ENCODE measurements at regions not wholly inside any gene's neighbourhood (a gene's known extent, or its start where the extent isn't known, plus 50 kb on each side); places are given as distances from the start of the nearest gene placed in this dataset.
"Not testable (repeated sequence)": the region's sequence is repeated elsewhere in the genome, so short reads cannot be mapped to it uniquely, and the experiment has no call there.

DNA sequence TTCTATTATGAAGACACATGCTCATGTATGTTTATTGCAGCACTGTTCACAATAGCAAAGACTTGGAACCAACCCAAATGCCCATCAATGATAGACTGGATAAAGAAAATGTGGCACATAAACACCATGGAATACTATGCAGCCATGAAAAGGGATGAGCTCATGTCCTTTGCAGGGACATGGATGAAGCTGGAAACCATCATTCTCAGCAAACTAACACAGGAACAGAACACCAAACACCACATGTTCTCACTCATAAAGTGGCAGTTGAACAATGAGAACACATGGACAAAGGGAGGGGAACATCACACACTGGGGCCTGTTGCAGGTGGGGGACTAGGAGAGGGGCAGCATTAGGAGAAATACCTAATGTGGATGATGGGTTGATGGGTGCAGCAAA is 77.9 kb upstream of the BCHE start:
- intact Hi-C loops (cut with micrococcal nuclease; ENCODE audit: unreplicated experiment); H3K27me3 ChIP-seq (ENCODE audit: control insufficient read depth in 1 of 2, insufficient read depth in 2 of 2, low read length in 2 of 2); H4K20me1 ChIP-seq (ENCODE audit: insufficient read depth, low read length); H3K9ac ChIP-seq (ENCODE audit: insufficient read depth, low read depth, low read length); H3K4me1 ChIP-seq (ENCODE audit: insufficient read depth, low read length); ATAC-seq; H2AFZ ChIP-seq (ENCODE audit: low read length); H3K4me3 ChIP-seq (replicated peaks in 1 of 3; ENCODE audit: insufficient read depth in 1 of 3, low read depth in 2 of 3, low read length in 3 of 3); in situ Hi-C loops (cut with HindIII; ENCODE audit: extremely low pct_ligation_motif_present, low pct_unique_long_range_greater_than_20kb); CTCF ChIA-PET (ENCODE audit: low intra/inter-chr PET ratio, low total read pairs); POLR2A ChIA-PET; H3K79me2 ChIP-seq (ENCODE audit: insufficient read depth, low read length); BruUV-seq (replicated peaks); DNase-seq (ENCODE audit: low spot score); FAIRE-seq; H3K27ac ChIP-seq (ENCODE audit: extremely low read length, insufficient read depth, low read length); H3K9me3 ChIP-seq (ENCODE audit: low read length); H3K4me2 ChIP-seq (ENCODE audit: low read depth, low read length); H3K36me3 ChIP-seq (replicated peaks in 1 of 2; ENCODE audit: control insufficient read depth in 1 of 2, insufficient read depth in 2 of 2, low read length in 2 of 2): not testable (repeated sequence)
- TF ChIP-seq, protein P1, sequence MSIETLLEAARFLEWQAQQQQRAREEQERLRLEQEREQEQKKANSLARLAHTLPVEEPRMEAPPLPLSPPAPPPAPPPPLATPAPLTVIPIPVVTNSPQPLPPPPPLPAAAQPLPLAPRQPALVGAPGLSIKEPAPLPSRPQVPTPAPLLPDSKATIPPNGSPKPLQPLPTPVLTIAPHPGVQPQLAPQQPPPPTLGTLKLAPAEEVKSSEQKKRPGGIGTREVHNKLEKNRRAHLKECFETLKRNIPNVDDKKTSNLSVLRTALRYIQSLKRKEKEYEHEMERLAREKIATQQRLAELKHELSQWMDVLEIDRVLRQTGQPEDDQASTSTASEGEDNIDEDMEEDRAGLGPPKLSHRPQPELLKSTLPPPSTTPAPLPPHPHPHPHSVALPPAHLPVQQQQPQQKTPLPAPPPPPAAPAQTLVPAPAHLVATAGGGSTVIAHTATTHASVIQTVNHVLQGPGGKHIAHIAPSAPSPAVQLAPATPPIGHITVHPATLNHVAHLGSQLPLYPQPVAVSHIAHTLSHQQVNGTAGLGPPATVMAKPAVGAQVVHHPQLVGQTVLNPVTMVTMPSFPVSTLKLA (IDR thresholded peaks at IDR 0.05) = peak; percentile 74

DNA sequence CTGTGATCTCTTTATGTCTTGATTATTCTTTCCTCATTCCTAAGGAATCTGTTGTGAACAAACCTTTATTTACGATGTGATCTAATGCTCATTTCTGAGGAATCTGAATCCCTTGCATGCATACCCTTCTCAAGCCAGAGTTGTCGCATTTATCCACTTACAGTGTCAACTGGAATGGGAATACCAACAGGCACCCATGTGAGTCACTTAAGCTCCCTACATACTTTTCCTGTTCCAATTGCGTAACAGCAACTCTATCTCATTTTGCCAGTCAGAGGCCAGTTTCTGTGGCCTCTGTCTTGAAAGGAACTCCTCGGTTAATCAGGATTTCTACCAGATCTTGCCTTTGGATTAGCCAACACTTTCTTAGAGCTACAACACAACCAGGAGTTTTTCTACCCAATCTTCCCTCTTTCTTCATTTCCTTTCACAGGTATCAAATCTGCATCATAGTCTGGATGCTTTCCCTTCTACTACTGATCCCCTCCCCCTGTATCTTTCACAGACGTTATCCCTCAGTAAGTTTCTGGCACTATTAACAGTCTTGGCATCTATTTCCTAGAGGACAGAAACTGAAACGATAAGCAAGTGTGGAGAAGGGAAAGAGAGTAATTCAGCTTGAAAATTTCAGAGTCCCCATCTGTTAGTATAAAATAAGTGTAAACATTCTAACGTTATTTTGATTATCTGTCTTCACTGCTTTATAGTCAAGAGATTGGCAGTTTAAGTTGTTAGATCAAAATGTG is 66.8 kb upstream of the BCHE start:
- Histone ChIP-seq H3K4me2 (ENCODE audit: low read depth, low read length) (no peak overlapping the region), H3K27ac (ENCODE audit: extremely low read length, insufficient read depth, low read length) (no peak overlapping the region), H3K9me3 (ENCODE audit: low read length) (no peaks in the 10 kb centered on the region), H2AFZ (ENCODE audit: low read length) (no peak overlapping the region), H3K9ac (ENCODE audit: insufficient read depth, low read depth, low read length) (no peak overlapping the region), H3K79me2 (ENCODE audit: insufficient read depth, low read length) (no peaks in the 10 kb centered on the region), H3K4me1 (ENCODE audit: insufficient read depth, low read length) (no peaks in the 10 kb centered on the region), H3K27me3 (ENCODE audit: control insufficient read depth in 1 of 2, insufficient read depth in 2 of 2, low read length in 2 of 2) (no peaks in the 10 kb centered on the region), H4K20me1 (ENCODE audit: insufficient read depth, low read length) (no peaks in the 10 kb centered on the region), H3K4me3 (replicated peaks in 1 of 3; ENCODE audit: insufficient read depth in 1 of 3, low read depth in 2 of 3, low read length in 3 of 3) (no peak overlapping the region), H3K36me3 (replicated peaks in 1 of 2; ENCODE audit: control insufficient read depth in 1 of 2, insufficient read depth in 2 of 2, low read length in 2 of 2) (0 out of 5 replicates have a peak, but pooled peaks cover 0 to 3% of the 10 kb centered on the region in 2 experiments)
- ChIA-PET CTCF (ENCODE audit: low intra/inter-chr PET ratio, low total read pairs) (no interaction called here), POLR2A (no interaction called here)
- intact Hi-C loops (cut with micrococcal nuclease; ENCODE audit: unreplicated experiment) = no loop called here
- no TSS peak for BruUV-seq (replicated peaks)
- TF ChIP-seq CEBPB (IDR thresholded peaks at IDR 0.05; ENCODE audit: borderline replicate concordance, low read depth, low read length) (peak; percentile 68), FOSL2 (CRISPR knock-in tag; IDR thresholded peaks at IDR 0.05) (no peak), SYNCRIP (IDR thresholded peaks at IDR 0.05; ENCODE audit: insufficient read depth, low read depth, low read length) (no peak), TMF1 (CRISPR knock-in tag; IDR thresholded peaks at IDR 0.05; ENCODE audit: low read depth) (no peak), ZNF382 (CRISPR knock-in tag; IDR thresholded peaks at IDR 0.05; ENCODE audit: borderline replicate concordance) (no peak), ZBTB42 (CRISPR knock-in tag; IDR thresholded peaks at IDR 0.05) (no peak)
- TF ChIP-seq, protein P2, sequence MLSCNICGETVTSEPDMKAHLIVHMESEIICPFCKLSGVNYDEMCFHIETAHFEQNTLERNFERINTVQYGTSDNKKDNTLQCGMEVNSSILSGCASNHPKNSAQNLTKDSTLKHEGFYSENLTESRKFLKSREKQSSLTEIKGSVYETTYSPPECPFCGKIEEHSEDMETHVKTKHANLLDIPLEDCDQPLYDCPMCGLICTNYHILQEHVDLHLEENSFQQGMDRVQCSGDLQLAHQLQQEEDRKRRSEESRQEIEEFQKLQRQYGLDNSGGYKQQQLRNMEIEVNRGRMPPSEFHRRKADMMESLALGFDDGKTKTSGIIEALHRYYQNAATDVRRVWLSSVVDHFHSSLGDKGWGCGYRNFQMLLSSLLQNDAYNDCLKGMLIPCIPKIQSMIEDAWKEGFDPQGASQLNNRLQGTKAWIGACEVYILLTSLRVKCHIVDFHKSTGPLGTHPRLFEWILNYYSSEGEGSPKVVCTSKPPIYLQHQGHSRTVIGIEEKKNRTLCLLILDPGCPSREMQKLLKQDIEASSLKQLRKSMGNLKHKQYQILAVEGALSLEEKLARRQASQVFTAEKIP (CRISPR knock-in tag; IDR thresholded peaks at IDR 0.05; ENCODE audit: borderline replicate concordance) = no peak
- in situ Hi-C loops (cut with HindIII; ENCODE audit: extremely low pct_ligation_motif_present, low pct_unique_long_range_greater_than_20kb) = no loop called here
- ATAC-seq = no peak
- no peak for FAIRE-seq
- no peak for DNase-seq (ENCODE audit: low spot score)
- WGBS (ENCODE audit: low lambda C conversion rate) = 97% methylated on average over 7 of the region's 7 CpGs

All from HepG2 (cell line).